Skeletal muscle satellite cell (primary cell): ENCODE measurements at regions not wholly inside any gene's neighbourhood (a gene's known extent, or its start where the extent isn't known, plus 50 kb on each side); places are given as distances from the start of the nearest gene placed in this dataset.

ENCODE experiments used
- H3K27me3 ChIP-seq: 2 replicates; pipeline ENCODE4 v1.7.0; 2013; ENCODE audit warnings: low read length; ENCODE audit not compliant: control insufficient read depth, insufficient read depth
- H3K36me3 ChIP-seq: 2 replicates; pipeline ENCODE4 v1.7.0; 2013; ENCODE audit warnings: mild to moderate bottlenecking, control low read depth, low read length; ENCODE audit not compliant: insufficient read depth
- H3K4me1 ChIP-seq: 2 replicates; pipeline ENCODE4 v1.7.0; 2013; ENCODE audit warnings: low read length; ENCODE audit not compliant: control insufficient read depth, insufficient read depth
- H3K4me2 ChIP-seq: 2 replicates; pipeline ENCODE4 v1.7.0; 2013; ENCODE audit warnings: mild to moderate bottlenecking, low read length
- H3K4me3 ChIP-seq: 2 replicates; pipeline ENCODE4 v1.7.0; 2013; ENCODE audit warnings: low read length
- H3K9ac ChIP-seq: 2 replicates; pipeline ENCODE4 v1.7.0; 2013; ENCODE audit warnings: mild to moderate bottlenecking, low read depth, low read length, moderate library complexity
- H3K9me3 ChIP-seq: replicated peaks from 2 replicates; pipeline ENCODE4 v1.7.0; 2013; ENCODE audit warnings: mild to moderate bottlenecking, control low read depth, low read length

DNA sequence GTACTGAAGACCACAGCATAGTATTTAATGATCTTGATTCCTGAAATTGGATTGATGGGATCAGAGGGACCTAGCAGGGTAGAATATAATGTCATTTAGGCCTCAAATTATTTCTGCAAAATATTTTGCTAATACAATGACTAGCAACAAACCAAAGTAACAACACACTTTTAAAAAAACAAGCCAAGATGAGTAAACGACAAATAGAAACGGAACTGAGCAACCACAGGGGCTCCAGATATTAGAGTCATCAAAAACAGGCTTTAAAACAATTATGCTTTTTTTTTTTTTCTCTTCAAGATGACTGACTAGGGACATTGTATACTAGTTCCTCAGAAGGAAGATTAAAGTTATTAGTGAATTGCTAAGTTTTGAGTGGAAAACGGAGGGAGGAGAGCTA lies 447.1 kb upstream of the MMADHC start:
- Histone ChIP-seq H3K9ac (no peak overlapping the region), H3K36me3 (no peaks in the 10 kb centered on the region), H3K4me1 (no peaks in the 10 kb centered on the region), H3K4me2 (no peak overlapping the region), H3K27me3 (no peaks in the 10 kb centered on the region), H3K4me3 (no peak overlapping the region), H3K9me3 (no peaks in the 10 kb centered on the region)

- Histone ChIP-seq H3K4me3 (no peak overlapping the region), H3K9ac (no peak overlapping the region), H3K9me3 (no peaks in the 10 kb centered on the region), H3K4me2 (no peak overlapping the region), H3K4me1 (no peaks in the 10 kb centered on the region), H3K27me3 (no peaks in the 10 kb centered on the region), H3K36me3 (no peaks in the 10 kb centered on the region)
Observed at GRCh38 chr2:150030436-150031190, 443.0 kb upstream of the MMADHC start.

DNA sequence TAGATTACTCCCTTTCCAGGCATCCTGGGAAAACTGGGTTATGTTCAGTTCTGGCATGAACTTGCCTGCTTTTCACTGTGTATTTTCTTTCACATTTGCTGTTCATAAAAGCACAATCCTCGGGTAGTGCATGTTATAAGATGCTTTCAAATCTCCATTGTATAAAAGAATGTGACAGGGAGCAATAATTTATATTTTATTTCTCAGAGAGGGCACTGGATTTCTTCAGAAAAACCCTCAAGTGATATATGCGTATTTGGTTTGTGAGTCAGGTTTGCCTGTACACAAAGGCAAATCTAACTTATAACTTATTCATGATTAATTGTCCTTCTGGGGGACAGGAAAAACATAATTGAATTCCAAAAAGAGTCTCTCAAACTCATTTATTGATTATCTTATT lies 440.7 kb upstream of the MMADHC start:
- Histone ChIP-seq H3K4me1 (no peaks in the 10 kb centered on the region), H3K27me3 (no peaks in the 10 kb centered on the region), H3K9me3 (no peaks in the 10 kb centered on the region), H3K4me2 (no peak overlapping the region), H3K36me3 (no peaks in the 10 kb centered on the region), H3K4me3 (no peak overlapping the region), H3K9ac (no peak overlapping the region)

DNA sequence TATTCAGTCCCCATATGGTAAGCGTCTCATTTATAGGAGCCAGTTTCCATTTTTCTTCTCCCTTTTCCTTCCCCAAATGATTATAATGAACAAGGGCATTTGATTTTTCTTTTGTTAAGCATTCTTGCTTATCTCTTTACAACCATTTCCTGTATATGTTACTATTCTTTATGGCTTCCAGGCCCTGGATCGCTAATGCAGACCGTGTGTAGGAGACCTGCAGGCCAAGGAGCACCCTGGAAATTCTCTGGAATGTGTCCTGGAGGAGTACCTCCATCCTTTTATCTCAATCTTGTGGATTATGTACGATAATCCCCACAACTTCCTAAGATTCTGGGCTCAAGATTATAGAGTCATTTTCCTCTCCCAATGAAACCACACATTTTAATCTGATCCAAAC lies 439.6 kb upstream of the MMADHC start:
- Histone ChIP-seq H3K36me3 (no peaks in the 10 kb centered on the region), H3K4me3 (no peak overlapping the region), H3K9me3 (no peaks in the 10 kb centered on the region), H3K9ac (no peak overlapping the region), H3K4me2 (no peak overlapping the region), H3K4me1 (peaks cover 3% of the 10 kb centered on the region), H3K27me3 (peaks cover under 1% of the 10 kb centered on the region)

GRCh38 chr2:150023663-150024062 lies 436.1 kb upstream of the MMADHC start:
- no peaks in the 10 kb centered on the region for H3K9me3 ChIP-seq
- no peak overlapping the region for H3K4me2 ChIP-seq
- no peaks in the 10 kb centered on the region for H3K36me3 ChIP-seq
- no peak overlapping the region for H3K4me3 ChIP-seq
- no peak overlapping the region for H3K9ac ChIP-seq
- H3K4me1 ChIP-seq: peaks cover 3% of the 10 kb centered on the region
- H3K27me3 ChIP-seq: peaks cover 3% of the 10 kb centered on the region

- H3K4me3 ChIP-seq: no peak overlapping the region
- H3K9ac ChIP-seq: no peak overlapping the region
- H3K36me3 ChIP-seq: no peaks in the 10 kb centered on the region
- no peak overlapping the region for H3K4me2 ChIP-seq
- H3K4me1 ChIP-seq: peaks cover 3% of the 10 kb centered on the region
- no peaks in the 10 kb centered on the region for H3K9me3 ChIP-seq
- H3K27me3 ChIP-seq: peaks cover 3% of the 10 kb centered on the region
Observed at GRCh38 chr2:150023044-150023443, 435.5 kb upstream of the MMADHC start.

DNA sequence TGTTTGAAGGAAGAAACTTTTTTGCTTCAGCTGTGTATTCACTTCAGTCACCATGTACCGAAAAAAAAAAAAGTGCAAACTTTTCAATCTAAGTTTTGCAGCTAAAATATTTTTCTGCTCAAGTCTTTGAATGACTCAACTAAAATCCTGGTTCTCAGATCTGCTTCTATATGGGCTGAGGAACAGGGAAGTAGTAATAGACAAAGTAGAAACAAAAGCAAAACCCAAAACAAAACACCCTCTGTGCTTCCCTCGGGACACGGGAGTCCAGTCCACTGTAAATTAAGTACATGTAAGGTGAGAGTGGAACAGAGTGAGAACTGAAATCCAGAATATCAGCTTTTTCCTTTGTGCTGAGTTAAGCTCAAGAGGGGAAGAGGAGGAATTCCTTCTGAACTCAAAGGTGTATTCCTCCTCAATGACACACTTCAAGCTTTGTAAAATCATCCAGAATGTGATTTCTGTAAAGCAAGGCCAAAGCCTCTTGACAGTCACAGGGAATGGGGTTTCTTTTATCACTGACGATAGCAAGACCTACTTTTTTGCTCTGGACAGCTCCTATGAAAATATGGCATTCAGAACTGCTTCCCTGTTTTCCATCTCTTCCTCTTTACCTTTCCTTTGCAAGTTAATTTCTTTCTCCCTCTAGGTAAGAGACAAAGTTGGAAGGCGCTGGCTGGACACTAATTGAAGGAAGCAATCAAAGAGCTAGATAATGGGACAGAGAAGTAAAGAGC lies 433.5 kb upstream of the MMADHC start:
- H3K4me3 ChIP-seq: no peak overlapping the region
- H3K4me2 ChIP-seq: no peak overlapping the region
- peaks cover 3% of the 10 kb centered on the region for H3K4me1 ChIP-seq
- H3K9ac ChIP-seq: no peak overlapping the region
- H3K36me3 ChIP-seq: no peaks in the 10 kb centered on the region
- H3K27me3 ChIP-seq: peaks cover 3% of the 10 kb centered on the region
- H3K9me3 ChIP-seq: no peaks in the 10 kb centered on the region

DNA sequence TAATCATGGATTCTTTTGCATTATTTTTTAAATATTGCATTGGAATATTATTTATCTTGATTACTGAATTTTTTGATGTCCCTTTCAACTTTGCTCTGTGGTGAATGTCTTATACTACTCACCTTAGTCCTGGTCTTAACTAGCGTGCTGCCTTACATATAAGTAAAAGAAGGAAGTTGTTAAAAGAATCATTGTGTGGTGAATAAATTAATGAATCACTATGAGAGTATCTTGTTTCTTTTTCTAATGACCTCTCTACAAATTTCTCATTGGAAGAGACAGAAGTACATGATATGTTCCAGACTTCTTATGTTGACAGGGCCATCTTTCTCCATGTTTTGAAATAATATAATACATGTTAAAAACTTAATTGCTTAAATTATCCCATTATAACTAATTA lies 432.6 kb upstream of the MMADHC start:
- Histone ChIP-seq H3K36me3 (no peaks in the 10 kb centered on the region), H3K4me3 (no peak overlapping the region), H3K27me3 (peaks cover 3% of the 10 kb centered on the region), H3K9me3 (no peaks in the 10 kb centered on the region), H3K9ac (no peak overlapping the region), H3K4me2 (no peak overlapping the region), H3K4me1 (peaks cover 3% of the 10 kb centered on the region)

DNA sequence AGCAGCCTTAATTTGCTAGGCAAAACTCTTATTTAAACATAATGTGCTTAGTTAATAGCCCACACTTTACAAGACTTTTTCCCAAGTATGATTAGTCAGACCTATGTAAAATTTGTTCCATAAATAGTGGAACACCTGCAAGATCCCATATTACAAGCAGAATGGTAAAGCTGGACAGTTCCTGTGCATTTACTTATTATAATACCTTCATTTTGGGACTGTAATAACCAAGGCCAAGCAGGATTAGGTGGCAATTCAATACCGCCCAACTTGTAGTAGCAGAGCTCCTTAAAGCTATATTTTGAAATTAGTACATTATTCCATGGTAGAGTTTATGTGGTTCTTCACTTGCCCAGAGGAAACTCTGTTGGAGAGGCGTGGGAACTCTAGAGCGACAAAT lies 431.5 kb upstream of the MMADHC start:
- no peaks in the 10 kb centered on the region for H3K9me3 ChIP-seq
- peaks cover 3% of the 10 kb centered on the region for H3K4me1 ChIP-seq
- peaks cover 3% of the 10 kb centered on the region for H3K27me3 ChIP-seq
- no peak overlapping the region for H3K4me2 ChIP-seq
- no peak overlapping the region for H3K4me3 ChIP-seq
- H3K9ac ChIP-seq: no peak overlapping the region
- no peaks in the 10 kb centered on the region for H3K36me3 ChIP-seq

DNA sequence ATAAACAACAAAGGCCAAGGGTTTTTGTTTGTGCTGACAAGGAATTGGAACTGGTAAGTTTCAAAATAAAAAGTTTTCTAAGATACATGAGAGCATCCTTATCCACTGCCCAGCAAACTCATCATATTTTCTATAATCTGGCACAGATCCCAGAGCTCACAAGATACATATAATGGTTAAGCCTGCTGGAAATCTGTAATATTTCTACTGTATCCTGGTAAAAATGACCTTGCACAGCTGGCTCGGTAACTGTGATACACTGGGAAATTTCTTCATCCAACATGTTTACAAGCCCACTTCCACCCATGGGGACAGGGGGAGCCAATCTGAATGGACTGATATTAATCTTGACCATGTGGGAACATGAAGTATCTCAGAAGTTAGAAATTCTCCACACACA lies 425.4 kb upstream of the MMADHC start:
- Histone ChIP-seq H3K4me1 (no peaks in the 10 kb centered on the region), H3K4me3 (no peak overlapping the region), H3K9ac (no peak overlapping the region), H3K36me3 (no peaks in the 10 kb centered on the region), H3K4me2 (no peak overlapping the region), H3K9me3 (no peaks in the 10 kb centered on the region), H3K27me3 (no peaks in the 10 kb centered on the region)

DNA sequence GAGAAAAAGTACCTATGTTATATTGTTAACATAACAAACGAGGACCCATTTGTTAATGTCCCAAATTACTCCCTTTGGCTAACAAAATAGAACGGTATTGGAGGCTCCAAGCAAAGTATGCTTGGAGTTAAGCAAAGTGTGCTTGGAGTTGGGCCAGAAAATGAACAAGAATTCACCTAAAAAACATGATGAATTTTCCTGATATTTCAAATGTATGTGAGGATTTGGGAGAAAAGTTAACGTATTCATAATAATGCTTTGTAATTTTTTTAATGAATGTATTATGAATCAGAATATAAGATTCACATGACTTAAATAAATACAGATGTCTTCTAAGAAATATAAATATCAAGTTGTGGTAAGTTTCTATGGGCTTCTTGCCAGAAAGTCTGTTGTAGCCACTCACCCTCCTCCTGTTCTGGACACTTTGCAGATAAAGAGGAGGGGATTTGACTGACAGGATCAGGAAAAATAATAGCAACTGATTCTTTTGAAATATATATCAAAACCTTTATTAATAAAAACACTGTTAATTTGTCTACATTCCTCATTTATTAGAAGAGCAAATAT lies 423.7 kb upstream of the MMADHC start:
- H3K9ac ChIP-seq: no peak overlapping the region
- no peak overlapping the region for H3K4me2 ChIP-seq
- no peak overlapping the region for H3K4me3 ChIP-seq
- H3K36me3 ChIP-seq: no peaks in the 10 kb centered on the region
- no peaks in the 10 kb centered on the region for H3K4me1 ChIP-seq
- no peaks in the 10 kb centered on the region for H3K9me3 ChIP-seq
- H3K27me3 ChIP-seq: no peaks in the 10 kb centered on the region
